ENCODE measurements at regions not wholly inside any gene's neighbourhood (a gene's known extent, or its start where the extent isn't known, plus 50 kb on each side); places are given as distances from the start of the nearest gene placed in this dataset.

DNA sequence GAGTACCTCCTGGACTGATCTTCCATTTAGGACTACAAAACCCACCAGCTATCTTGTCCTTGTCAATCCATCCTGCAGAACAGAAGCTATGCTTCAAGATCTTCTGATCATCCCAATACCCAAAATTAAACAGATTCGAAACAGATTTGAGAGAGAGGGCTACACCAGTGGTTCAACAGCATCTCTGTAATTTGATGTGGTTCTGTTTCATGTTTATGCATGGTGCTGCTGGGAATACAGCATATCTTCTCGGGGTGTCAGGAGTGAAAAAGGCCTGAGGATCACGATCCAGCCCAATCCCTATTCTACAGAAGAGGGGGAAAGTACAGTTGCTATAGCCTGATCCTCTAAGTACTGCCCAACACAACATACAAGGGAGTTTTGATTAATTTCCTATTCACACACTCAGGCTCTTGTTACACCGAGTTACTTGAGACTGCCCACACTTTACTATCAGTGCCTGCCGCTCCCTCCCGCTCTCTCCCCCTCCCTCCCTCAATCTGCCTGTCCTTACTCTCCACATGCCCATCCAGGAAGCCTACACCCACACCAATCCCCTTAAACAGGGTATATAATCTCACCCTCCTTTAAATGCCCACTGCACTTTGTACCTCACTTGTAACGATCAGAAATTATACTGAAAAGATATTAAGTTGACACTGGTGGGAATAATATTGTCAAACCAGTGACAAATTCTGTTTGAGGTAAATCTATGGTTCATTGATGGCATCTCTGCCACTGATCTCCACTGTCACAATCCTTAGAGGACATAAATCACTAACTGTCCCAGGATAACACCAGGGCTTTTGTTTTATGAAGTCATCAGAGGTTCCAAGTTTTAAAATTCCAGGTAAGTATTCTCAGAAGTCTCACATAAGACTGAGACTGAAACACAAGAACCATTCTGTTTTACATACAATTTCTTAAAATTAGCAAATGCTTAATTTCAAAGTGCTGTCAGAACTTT, 89.3 kb upstream of the PLEKHM1 start:
- DNase-seq (no peak), ATAC-seq (no peak)
- H3K36me3 ChIP-seq (ENCODE audit: low read depth, low read length), result peaks cover 15% of the 10 kb centered on the region; the same call in 1 of the 2 replicates
- ChIA-PET CTCF (no interaction called here), POLR2A (ENCODE audit: unreplicated experiment) (no interaction called here)
- no peak overlapping the region for H3K4me3 ChIP-seq (ENCODE audit: low read length)
- no peaks in the 10 kb centered on the region for H3K9me3 ChIP-seq (ENCODE audit: low read length)
- no TSS peak for BruUV-seq (replicated peaks)
- H3K79me2 ChIP-seq (ENCODE audit: low read length), result peaks cover 95% of the 10 kb centered on the region
- H4K20me1 ChIP-seq (ENCODE audit: low read length), result peaks cover 10% of the 10 kb centered on the region; the same call in 1 of the 2 replicates
- no peaks in the 10 kb centered on the region for H3K27me3 ChIP-seq (ENCODE audit: low read length)
- no peaks in the 10 kb centered on the region for H3F3A ChIP-seq (ENCODE audit: low read length, unreplicated experiment)
- TF ChIP-seq EZH2phosphoT487 (IDR thresholded peaks at IDR 0.05; ENCODE audit: borderline replicate concordance, low read length) (no peak), EZH2 (IDR thresholded peaks at IDR 0.05; ENCODE audit: low read length, unreplicated experiment) (no peak)
- TF ChIP-seq, protein P1, sequence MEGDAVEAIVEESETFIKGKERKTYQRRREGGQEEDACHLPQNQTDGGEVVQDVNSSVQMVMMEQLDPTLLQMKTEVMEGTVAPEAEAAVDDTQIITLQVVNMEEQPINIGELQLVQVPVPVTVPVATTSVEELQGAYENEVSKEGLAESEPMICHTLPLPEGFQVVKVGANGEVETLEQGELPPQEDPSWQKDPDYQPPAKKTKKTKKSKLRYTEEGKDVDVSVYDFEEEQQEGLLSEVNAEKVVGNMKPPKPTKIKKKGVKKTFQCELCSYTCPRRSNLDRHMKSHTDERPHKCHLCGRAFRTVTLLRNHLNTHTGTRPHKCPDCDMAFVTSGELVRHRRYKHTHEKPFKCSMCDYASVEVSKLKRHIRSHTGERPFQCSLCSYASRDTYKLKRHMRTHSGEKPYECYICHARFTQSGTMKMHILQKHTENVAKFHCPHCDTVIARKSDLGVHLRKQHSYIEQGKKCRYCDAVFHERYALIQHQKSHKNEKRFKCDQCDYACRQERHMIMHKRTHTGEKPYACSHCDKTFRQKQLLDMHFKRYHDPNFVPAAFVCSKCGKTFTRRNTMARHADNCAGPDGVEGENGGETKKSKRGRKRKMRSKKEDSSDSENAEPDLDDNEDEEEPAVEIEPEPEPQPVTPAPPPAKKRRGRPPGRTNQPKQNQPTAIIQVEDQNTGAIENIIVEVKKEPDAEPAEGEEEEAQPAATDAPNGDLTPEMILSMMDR (conservative IDR thresholded peaks at IDR 0.05; ENCODE audit: low read depth, low read length), result no peak
- H3K9ac ChIP-seq (ENCODE audit: low read length), result no peak overlapping the region
- intact Hi-C loops (cut with micrococcal nuclease), result no loop called here
- no peak overlapping the region for H3K27ac ChIP-seq (ENCODE audit: low read length)
- peaks cover 12% of the 10 kb centered on the region for H3K4me1 ChIP-seq (ENCODE audit: insufficient read depth, low read length)
- no peak overlapping the region for H2AFZ ChIP-seq (ENCODE audit: low read length)
- H3K9me2 ChIP-seq (replicated peaks; ENCODE audit: low read length), result no peaks in the 10 kb centered on the region
- H3K4me2 ChIP-seq (ENCODE audit: low read length), result no peak overlapping the region

DNA sequence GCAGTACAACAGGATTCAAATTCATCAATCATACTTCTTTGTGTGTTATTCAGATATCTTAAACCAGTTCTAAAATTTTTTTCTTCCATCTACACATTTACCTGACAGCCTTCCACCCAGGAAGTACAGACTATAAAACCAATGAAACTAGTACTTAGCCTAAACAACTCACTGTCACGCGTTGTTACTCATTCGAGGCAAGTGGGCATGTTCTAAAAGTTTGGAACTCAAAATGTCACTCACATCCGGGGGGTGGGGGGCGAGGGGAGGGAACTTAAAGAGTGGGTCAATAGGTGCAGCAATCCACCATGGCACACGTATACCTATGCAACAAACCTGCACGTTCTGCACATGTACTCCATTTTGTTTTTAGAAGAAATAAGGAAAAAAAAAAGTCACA, 90.4 kb upstream of the PLEKHM1 start:
- Histone ChIP-seq H3K4me3 (ENCODE audit: low read length) (no peak overlapping the region), H3K4me1 (ENCODE audit: insufficient read depth, low read length) (peaks cover 12% of the 10 kb centered on the region), H3F3A (ENCODE audit: low read length, unreplicated experiment) (no peaks in the 10 kb centered on the region), H3K9me3 (ENCODE audit: low read length) (no peaks in the 10 kb centered on the region), H3K9ac (ENCODE audit: low read length) (no peak overlapping the region), H3K79me2 (ENCODE audit: low read length) (peaks cover 84% of the 10 kb centered on the region), H3K36me3 (ENCODE audit: low read depth, low read length) (peaks cover 15% of the 10 kb centered on the region; the same call in 1 of the 2 replicates), H3K4me2 (ENCODE audit: low read length) (no peak overlapping the region), H2AFZ (ENCODE audit: low read length) (no peak overlapping the region), H3K27ac (ENCODE audit: low read length) (no peak overlapping the region), H3K9me2 (replicated peaks; ENCODE audit: low read length) (no peaks in the 10 kb centered on the region), H4K20me1 (ENCODE audit: low read length) (peaks cover 10% of the 10 kb centered on the region; the same call in 1 of the 2 replicates), H3K27me3 (ENCODE audit: low read length) (no peaks in the 10 kb centered on the region)
- DNase-seq, result no peak
- ATAC-seq, result no peak
- no TSS peak for BruUV-seq (replicated peaks)
- CTCF ChIA-PET, result no interaction called here
- POLR2A ChIA-PET (ENCODE audit: unreplicated experiment), result no interaction called here
- TF ChIP-seq EZH2 (IDR thresholded peaks at IDR 0.05; ENCODE audit: low read length, unreplicated experiment) (no peak), EZH2phosphoT487 (IDR thresholded peaks at IDR 0.05; ENCODE audit: borderline replicate concordance, low read length) (no peak)
- TF ChIP-seq, protein P1 (conservative IDR thresholded peaks at IDR 0.05; ENCODE audit: low read depth, low read length), result no peak
- intact Hi-C loops (cut with micrococcal nuclease), result no loop called here

GRCh38 chr17:45581860-45582259, 91.3 kb upstream of the PLEKHM1 start:
- Histone ChIP-seq H3K4me1 (ENCODE audit: insufficient read depth, low read length) (peaks cover 12% of the 10 kb centered on the region), H3K9me3 (ENCODE audit: low read length) (no peaks in the 10 kb centered on the region), H3K79me2 (ENCODE audit: low read length) (peaks cover 75% of the 10 kb centered on the region), H2AFZ (ENCODE audit: low read length) (no peak overlapping the region), H4K20me1 (ENCODE audit: low read length) (peaks cover 10% of the 10 kb centered on the region; the same call in 1 of the 2 replicates), H3K27ac (ENCODE audit: low read length) (no peak overlapping the region), H3K36me3 (ENCODE audit: low read depth, low read length) (peaks cover 12% of the 10 kb centered on the region; the same call in 1 of the 2 replicates), H3K27me3 (ENCODE audit: low read length) (no peaks in the 10 kb centered on the region), H3K4me2 (ENCODE audit: low read length) (no peak overlapping the region), H3K4me3 (ENCODE audit: low read length) (no peak overlapping the region), H3F3A (ENCODE audit: low read length, unreplicated experiment) (no peaks in the 10 kb centered on the region), H3K9me2 (replicated peaks; ENCODE audit: low read length) (no peaks in the 10 kb centered on the region), H3K9ac (ENCODE audit: low read length) (no peak overlapping the region)
- no peak for DNase-seq
- POLR2A ChIA-PET (ENCODE audit: unreplicated experiment), result no interaction called here
- intact Hi-C loops (cut with micrococcal nuclease), result no loop called here
- TF ChIP-seq EZH2phosphoT487 (IDR thresholded peaks at IDR 0.05; ENCODE audit: borderline replicate concordance, low read length) (no peak), EZH2 (IDR thresholded peaks at IDR 0.05; ENCODE audit: low read length, unreplicated experiment) (no peak)
- TF ChIP-seq, protein P1 (conservative IDR thresholded peaks at IDR 0.05; ENCODE audit: low read depth, low read length), result no peak
- no peak for ATAC-seq
- no TSS peak for BruUV-seq (replicated peaks)
- CTCF ChIA-PET, result no interaction called here
